Inflammatory macrophage treated with lipopolysaccharide for 1 hour (primary cell): ENCODE measurements at regions not wholly inside any gene's neighbourhood (a gene's known extent, or its start where the extent isn't known, plus 50 kb on each side); places are given as distances from the start of the nearest gene placed in this dataset.
"Not testable (repeated sequence)": the region's sequence is repeated elsewhere in the genome, so short reads cannot be mapped to it uniquely, and the experiment has no call there.

Experiments
- DNase-seq, 2 donors: peaks; one replicate each; pipeline ENCODE4 v3.0.0-alpha.2; 2020 to 2022

GRCh38 chr4:91840359-91840758, 463.4 kb upstream of the GRID2 start:
- no peak for DNase-seq

GRCh38 chr4:91846233-91846632, 457.5 kb upstream of the GRID2 start:
- DNase-seq, result no peak

- DNase-seq, result no peak
Observed at GRCh38 chr4:91851456-91851855, 452.3 kb upstream of the GRID2 start.

- no peak for DNase-seq
Observed at GRCh38 chr4:91887926-91888325, 415.8 kb upstream of the GRID2 start.

GRCh38 chr4:91891217-91891616, 412.5 kb upstream of the GRID2 start:
- DNase-seq, result not testable (repeated sequence)

GRCh38 chr4:91894006-91894405, 409.8 kb upstream of the GRID2 start:
- no peak for DNase-seq

- no peak for DNase-seq
Observed at GRCh38 chr4:91904556-91904955, 399.2 kb upstream of the GRID2 start.

GRCh38 chr4:91909963-91910362, 393.8 kb upstream of the GRID2 start:
- DNase-seq, result no peak

- no peak for DNase-seq
Observed at GRCh38 chr4:91914176-91914804, 389.5 kb upstream of the GRID2 start.

- no peak for DNase-seq
Observed at GRCh38 chr4:91916219-91916618, 387.5 kb upstream of the GRID2 start.

- DNase-seq, result no peak
Observed at GRCh38 chr4:91924625-91925024, 379.1 kb upstream of the GRID2 start.

- DNase-seq, result no peak
Observed at GRCh38 chr4:91935217-91935616, 368.5 kb upstream of the GRID2 start.

GRCh38 chr4:91936311-91936710, 367.5 kb upstream of the GRID2 start:
- no peak for DNase-seq

- no peak for DNase-seq
Observed at GRCh38 chr4:91957963-91958362, 345.8 kb upstream of the GRID2 start.

- no peak for DNase-seq
Observed at GRCh38 chr4:91958596-91958995, 345.2 kb upstream of the GRID2 start.

GRCh38 chr4:91961504-91961903, 342.3 kb upstream of the GRID2 start:
- DNase-seq, result no peak

GRCh38 chr4:91963486-91963885, 340.3 kb upstream of the GRID2 start:
- no peak for DNase-seq

- no peak for DNase-seq
Observed at GRCh38 chr4:91965166-91965565, 338.6 kb upstream of the GRID2 start.

- no peak for DNase-seq
Observed at GRCh38 chr4:91973479-91974153, 330.1 kb upstream of the GRID2 start.

GRCh38 chr4:91984466-91984865, 319.3 kb upstream of the GRID2 start:
- DNase-seq, result no peak

GRCh38 chr4:91989914-91990313, 313.9 kb upstream of the GRID2 start:
- no peak for DNase-seq

- no peak for DNase-seq
Observed at GRCh38 chr4:91990726-91991125, 313.0 kb upstream of the GRID2 start.

- DNase-seq, result no peak
Observed at GRCh38 chr4:91997045-91997444, 306.7 kb upstream of the GRID2 start.

- DNase-seq, result no peak
Observed at GRCh38 chr4:92012899-92013867, 290.6 kb upstream of the GRID2 start.
